ENCODE measurements at regions not wholly inside any gene's neighbourhood (a gene's known extent, or its start where the extent isn't known, plus 50 kb on each side); places are given as distances from the start of the nearest gene placed in this dataset.

- Histone ChIP-seq H3K27me3 (peaks cover 33% of the 10 kb centered on the region), H3K27ac (no peak overlapping the region), H3K9me3 (replicated peaks) (no peaks in the 10 kb centered on the region), H3K36me3 (no peaks in the 10 kb centered on the region), H3K4me1 (no peaks in the 10 kb centered on the region), H3K4me3 (no peak overlapping the region)
- DNase-seq: peak; percentile 60 to 72
Observed at GRCh38 chr6:168884646-168885086, 369.0 kb downstream of the THBS2 start.

- DNase-seq: no peak
- H3K9me3 ChIP-seq (replicated peaks): no peaks in the 10 kb centered on the region
- no peaks in the 10 kb centered on the region for H3K36me3 ChIP-seq
- no peak overlapping the region for H3K4me3 ChIP-seq
- H3K27me3 ChIP-seq: peaks cover 33% of the 10 kb centered on the region
- no peak overlapping the region for H3K27ac ChIP-seq
- no peaks in the 10 kb centered on the region for H3K4me1 ChIP-seq
Observed at GRCh38 chr6:168884050-168884645, 369.5 kb downstream of the THBS2 start.

- Histone ChIP-seq H3K9me3 (replicated peaks) (no peaks in the 10 kb centered on the region), H3K4me3 (no peak overlapping the region), H3K27ac (no peak overlapping the region), H3K36me3 (no peaks in the 10 kb centered on the region), H3K27me3 (peaks cover 30% of the 10 kb centered on the region), H3K4me1 (no peaks in the 10 kb centered on the region)
- no peak for DNase-seq
Observed at GRCh38 chr6:168883410-168884049, 370.1 kb downstream of the THBS2 start.

GRCh38 chr6:168880271-168880670 lies 373.4 kb downstream of the THBS2 start:
- Histone ChIP-seq H3K36me3 (no peaks in the 10 kb centered on the region), H3K4me3 (no peak overlapping the region), H3K27ac (no peak overlapping the region), H3K9me3 (replicated peaks) (no peaks in the 10 kb centered on the region), H3K4me1 (no peaks in the 10 kb centered on the region), H3K27me3 (peaks cover 20% of the 10 kb centered on the region)
- no peak for DNase-seq

GRCh38 chr6:168877821-168878282 lies 375.8 kb downstream of the THBS2 start:
- no peak overlapping the region for H3K4me3 ChIP-seq
- no peaks in the 10 kb centered on the region for H3K36me3 ChIP-seq
- no peak overlapping the region for H3K27ac ChIP-seq
- H3K4me1 ChIP-seq: no peaks in the 10 kb centered on the region
- H3K27me3 ChIP-seq: peaks cover 12% of the 10 kb centered on the region; the same call in 1 of the 2 replicates
- no peak for DNase-seq
- no peaks in the 10 kb centered on the region for H3K9me3 ChIP-seq (replicated peaks)

GRCh38 chr6:168876956-168877355 lies 376.7 kb downstream of the THBS2 start:
- no peak overlapping the region for H3K4me3 ChIP-seq
- H3K27me3 ChIP-seq: peaks cover 9% of the 10 kb centered on the region; the same call in 1 of the 2 replicates
- no peak for DNase-seq
- H3K9me3 ChIP-seq (replicated peaks): no peaks in the 10 kb centered on the region
- H3K27ac ChIP-seq: no peak overlapping the region
- no peaks in the 10 kb centered on the region for H3K4me1 ChIP-seq
- H3K36me3 ChIP-seq: no peaks in the 10 kb centered on the region

GRCh38 chr6:168875811-168876576 lies 377.7 kb downstream of the THBS2 start:
- Histone ChIP-seq H3K27me3 (peaks cover 5% of the 10 kb centered on the region; the same call in 1 of the 2 replicates), H3K4me1 (no peaks in the 10 kb centered on the region), H3K27ac (no peak overlapping the region), H3K9me3 (replicated peaks) (no peaks in the 10 kb centered on the region), H3K4me3 (no peak overlapping the region), H3K36me3 (no peaks in the 10 kb centered on the region)
- no peak for DNase-seq

- 0 out of 2 replicates have a peak, but pooled peaks cover 5% of the 10 kb centered on the region for H3K27me3 ChIP-seq
- no peaks in the 10 kb centered on the region for H3K36me3 ChIP-seq
- no peak overlapping the region for H3K4me3 ChIP-seq
- no peak overlapping the region for H3K27ac ChIP-seq
- no peak for DNase-seq
- no peaks in the 10 kb centered on the region for H3K4me1 ChIP-seq
- no peaks in the 10 kb centered on the region for H3K9me3 ChIP-seq (replicated peaks)
Observed at GRCh38 chr6:168874637-168875036, 379.0 kb downstream of the THBS2 start.

- no peak overlapping the region for H3K4me3 ChIP-seq
- DNase-seq: no peak
- H3K36me3 ChIP-seq: no peaks in the 10 kb centered on the region
- H3K27ac ChIP-seq: no peak overlapping the region
- H3K4me1 ChIP-seq: no peaks in the 10 kb centered on the region
- H3K27me3 ChIP-seq: 0 out of 2 replicates have a peak, but pooled peaks cover 5% of the 10 kb centered on the region
- no peaks in the 10 kb centered on the region for H3K9me3 ChIP-seq (replicated peaks)
Observed at GRCh38 chr6:168873278-168874190, 380.1 kb downstream of the THBS2 start.

GRCh38 chr6:168871642-168872315 lies 381.9 kb downstream of the THBS2 start:
- no peaks in the 10 kb centered on the region for H3K4me1 ChIP-seq
- H3K4me3 ChIP-seq: no peak overlapping the region
- H3K36me3 ChIP-seq: no peaks in the 10 kb centered on the region
- H3K9me3 ChIP-seq (replicated peaks): no peaks in the 10 kb centered on the region
- H3K27me3 ChIP-seq: peaks cover 7% of the 10 kb centered on the region; the same call in 1 of the 2 replicates
- no peak for DNase-seq
- no peak overlapping the region for H3K27ac ChIP-seq

- H3K4me3 ChIP-seq: no peak overlapping the region
- no peaks in the 10 kb centered on the region for H3K36me3 ChIP-seq
- no peaks in the 10 kb centered on the region for H3K4me1 ChIP-seq
- no peak for DNase-seq
- peaks cover 7% of the 10 kb centered on the region; the same call in 1 of the 2 replicates for H3K27me3 ChIP-seq
- no peak overlapping the region for H3K27ac ChIP-seq
- no peaks in the 10 kb centered on the region for H3K9me3 ChIP-seq (replicated peaks)
Observed at GRCh38 chr6:168870982-168871381, 382.7 kb downstream of the THBS2 start.

GRCh38 chr6:168867247-168868102 lies 386.2 kb downstream of the THBS2 start:
- DNase-seq: no peak
- H3K4me1 ChIP-seq: no peaks in the 10 kb centered on the region

GRCh38 chr6:168866534-168866933 lies 387.1 kb downstream of the THBS2 start:
- H3K27me3 ChIP-seq: peaks cover 2% of the 10 kb centered on the region; the same call in 1 of the 2 replicates
- H3K4me1 ChIP-seq: no peaks in the 10 kb centered on the region
- no peak overlapping the region for H3K4me3 ChIP-seq
- no peaks in the 10 kb centered on the region for H3K36me3 ChIP-seq
- H3K9me3 ChIP-seq (replicated peaks): no peaks in the 10 kb centered on the region
- DNase-seq: no peak
- H3K27ac ChIP-seq: no peak overlapping the region

More at GRCh38 chr6:168867247-168868102, 386.2 kb downstream of the THBS2 start:
- peaks cover 2% of the 10 kb centered on the region; the same call in 1 of the 2 replicates for H3K27me3 ChIP-seq
- H3K27ac ChIP-seq: no peak overlapping the region
- no peaks in the 10 kb centered on the region for H3K36me3 ChIP-seq
- H3K4me3 ChIP-seq: no peak overlapping the region
- no peaks in the 10 kb centered on the region for H3K9me3 ChIP-seq (replicated peaks)

Data from SJCRH30 (cell line).